NT2/D1 (cell line): ENCODE measurements at regions not wholly inside any gene's neighbourhood (a gene's known extent, or its start where the extent isn't known, plus 50 kb on each side); places are given as distances from the start of the nearest gene placed in this dataset.

Experiments used
- SUZ12 ChIP-seq: IDR thresholded peaks from 2 replicates; pipeline ENCODE4 v1.6.1; 2011; ENCODE audit not compliant: insufficient read length, insufficient read depth; ENCODE audit errors: extremely low read depth
- YY1 ChIP-seq: IDR thresholded peaks from 2 replicates; pipeline ENCODE4 v1.6.1; 2011; ENCODE audit not compliant: insufficient read length, insufficient read depth
- ZNF274 ChIP-seq: IDR thresholded peaks from 2 replicates; pipeline ENCODE4 v1.6.1; 2011; ENCODE audit warnings: mild to moderate bottlenecking, low read depth, low read length

- no peak for TF ChIP-seq ZNF274
- TF ChIP-seq SUZ12 = no peak
- no peak for TF ChIP-seq YY1
These were observed 195.2 kb upstream of the FOXK1 start for GRCh38 chr7:4486907-4487306.
